ENCODE measurements at regions not wholly inside any gene's neighbourhood (a gene's known extent, or its start where the extent isn't known, plus 50 kb on each side); places are given as distances from the start of the nearest gene placed in this dataset.

GRCh38 chr2:64708829-64709228 lies 55.1 kb upstream of the SERTAD2 start:
- no peaks in the 10 kb centered on the region for H3K27me3 ChIP-seq (ENCODE audit: insufficient read depth, low read length)

GRCh38 chr2:64711252-64711800 lies 57.6 kb upstream of the SERTAD2 start:
- no peaks in the 10 kb centered on the region for H4K20me1 ChIP-seq (ENCODE audit: insufficient read depth, low read length)
- H3K9ac ChIP-seq (ENCODE audit: low read length) = no peak overlapping the region
- no peaks in the 10 kb centered on the region for H3F3A ChIP-seq (ENCODE audit: insufficient read depth, low read length)
- H3K27ac ChIP-seq (ENCODE audit: low read depth, low read length, poor library complexity, severe bottlenecking) = no peak overlapping the region
- no peak overlapping the region for H3K4me2 ChIP-seq (ENCODE audit: low read length)
- H3K36me3 ChIP-seq (ENCODE audit: insufficient read depth, low read length) = no peaks in the 10 kb centered on the region
- H3K27me3 ChIP-seq (ENCODE audit: insufficient read depth, low read length) = no peaks in the 10 kb centered on the region
- H2AFZ ChIP-seq (ENCODE audit: low read length) = no peak overlapping the region
- no peak overlapping the region for H3K4me3 ChIP-seq (ENCODE audit: low read depth, low read length, poor library complexity, severe bottlenecking)
- no peaks in the 10 kb centered on the region for H3K9me3 ChIP-seq (ENCODE audit: low read length)
- TF ChIP-seq EZH2 (IDR thresholded peaks at IDR 0.05; ENCODE audit: borderline replicate concordance, low read length) = no peak
- no peak for TF ChIP-seq CTCF (IDR thresholded peaks at IDR 0.05; ENCODE audit: low read length)
- H3K9me2 ChIP-seq (ENCODE audit: low read depth, low read length) = no peaks in the 10 kb centered on the region
- H3K79me2 ChIP-seq (ENCODE audit: insufficient read depth, low read length) = peaks cover 3% of the 10 kb centered on the region; the same call in 1 of the 2 replicates
- peaks cover 9% of the 10 kb centered on the region for H3K4me1 ChIP-seq (ENCODE audit: insufficient read depth, low read length, severe bottlenecking)

More at GRCh38 chr2:64708829-64709228, 55.1 kb upstream of the SERTAD2 start:
- Histone ChIP-seq H3K9ac (ENCODE audit: low read length) (no peak overlapping the region), H3K4me3 (ENCODE audit: low read depth, low read length, poor library complexity, severe bottlenecking) (no peak overlapping the region), H2AFZ (ENCODE audit: low read length) (no peak overlapping the region), H3K9me3 (ENCODE audit: low read length) (no peaks in the 10 kb centered on the region), H3K4me2 (ENCODE audit: low read length) (no peak overlapping the region), H3K27ac (ENCODE audit: low read depth, low read length, poor library complexity, severe bottlenecking) (no peak overlapping the region), H3K36me3 (ENCODE audit: insufficient read depth, low read length) (no peaks in the 10 kb centered on the region), H3F3A (ENCODE audit: insufficient read depth, low read length) (no peaks in the 10 kb centered on the region), H3K4me1 (ENCODE audit: insufficient read depth, low read length, severe bottlenecking) (peaks cover 29% of the 10 kb centered on the region), H3K79me2 (ENCODE audit: insufficient read depth, low read length) (peaks cover 3% of the 10 kb centered on the region; the same call in 1 of the 2 replicates), H3K9me2 (ENCODE audit: low read depth, low read length) (no peaks in the 10 kb centered on the region), H4K20me1 (ENCODE audit: insufficient read depth, low read length) (no peaks in the 10 kb centered on the region)
- no peak for TF ChIP-seq EZH2 (IDR thresholded peaks at IDR 0.05; ENCODE audit: borderline replicate concordance, low read length)
- TF ChIP-seq CTCF (IDR thresholded peaks at IDR 0.05; ENCODE audit: low read length) = no peak

- no peaks in the 10 kb centered on the region for H3F3A ChIP-seq (ENCODE audit: insufficient read depth, low read length)
- H3K27ac ChIP-seq (ENCODE audit: low read depth, low read length, poor library complexity, severe bottlenecking) = peak overlapping the region; percentile 32
- H3K36me3 ChIP-seq (ENCODE audit: insufficient read depth, low read length) = no peaks in the 10 kb centered on the region
- H3K9me2 ChIP-seq (ENCODE audit: low read depth, low read length) = no peaks in the 10 kb centered on the region
- H3K4me2 ChIP-seq (ENCODE audit: low read length) = no peak overlapping the region
- no peaks in the 10 kb centered on the region for H4K20me1 ChIP-seq (ENCODE audit: insufficient read depth, low read length)
- H3K4me3 ChIP-seq (ENCODE audit: low read depth, low read length, poor library complexity, severe bottlenecking) = no peak overlapping the region
- no peak overlapping the region for H3K9ac ChIP-seq (ENCODE audit: low read length)
- H2AFZ ChIP-seq (ENCODE audit: low read length) = no peak overlapping the region
- no peaks in the 10 kb centered on the region for H3K9me3 ChIP-seq (ENCODE audit: low read length)
- H3K27me3 ChIP-seq (ENCODE audit: insufficient read depth, low read length) = no peaks in the 10 kb centered on the region
- peaks cover 3% of the 10 kb centered on the region; the same call in 1 of the 2 replicates for H3K79me2 ChIP-seq (ENCODE audit: insufficient read depth, low read length)
- TF ChIP-seq CTCF (IDR thresholded peaks at IDR 0.05; ENCODE audit: low read length) (no peak), EZH2 (IDR thresholded peaks at IDR 0.05; ENCODE audit: borderline replicate concordance, low read length) (no peak)
- H3K4me1 ChIP-seq (ENCODE audit: insufficient read depth, low read length, severe bottlenecking) = peaks cover 20% of the 10 kb centered on the region
Observed at GRCh38 chr2:64713686-64714085, 60.0 kb upstream of the SERTAD2 start.

Data from OCI-LY1 (cell line).